ENCODE measurements at regions not wholly inside any gene's neighbourhood (a gene's known extent, or its start where the extent isn't known, plus 50 kb on each side); places are given as distances from the start of the nearest gene placed in this dataset.

- in situ Hi-C loops (cut with MboI; ENCODE audit: low pct_ligation_motif_present in 1 of 4, low pct_unique_long_range_greater_than_20kb in 1 of 4, low sequenced_read_pairs in 3 of 4) (no loop called here), intact Hi-C loops (cut with DNase I; ENCODE audit: low total_unique reads) (no loop called here)
- Histone ChIP-seq H3K9me3 (no peaks in the 10 kb centered on the region), H3K27ac (no peak overlapping the region), H3K27me3 (no peaks in the 10 kb centered on the region), H3K4me3 (no peak overlapping the region), H3K4me1 (no peaks in the 10 kb centered on the region), H3K36me3 (no peaks in the 10 kb centered on the region)
- TF ChIP-seq CTCF (IDR thresholded peaks at IDR 0.05) = no peak
- no peak for TF ChIP-seq EP300 (IDR thresholded peaks at IDR 0.05; ENCODE audit: low read depth)
- TF ChIP-seq POLR2A (IDR thresholded peaks at IDR 0.05) = no peak
- TF ChIP-seq POLR2AphosphoS5 (IDR thresholded peaks at IDR 0.05) = no peak
- no peak for DNase-seq
- WGBS, 2 donors (ENCODE audit: low coverage in 1 of 2) = 10 to 50% methylated on average over 2 to 7 of the region's 7 CpGs
These were observed 205.2 kb upstream of the ADARB2 start for GRCh38 chr10:1942478-1942877.

GRCh38 chr10:1939016-1939415 lies 201.7 kb upstream of the ADARB2 start:
- in situ Hi-C loops (cut with MboI; ENCODE audit: low pct_ligation_motif_present in 1 of 4, low pct_unique_long_range_greater_than_20kb in 1 of 4, low sequenced_read_pairs in 3 of 4) (no loop called here), intact Hi-C loops (cut with DNase I; ENCODE audit: low total_unique reads) (no loop called here)
- Histone ChIP-seq H3K36me3 (no peaks in the 10 kb centered on the region), H3K4me1 (no peaks in the 10 kb centered on the region), H3K9me3 (no peaks in the 10 kb centered on the region), H3K27ac (no peak overlapping the region), H3K27me3 (no peaks in the 10 kb centered on the region), H3K4me3 (no peak overlapping the region)
- 63 to 67% methylated on average over 11 to 17 of the region's 17 CpGs for WGBS, 2 donors (ENCODE audit: low coverage in 1 of 2)
- no peak for DNase-seq
- TF ChIP-seq CTCF (IDR thresholded peaks at IDR 0.05) (no peak), POLR2A (IDR thresholded peaks at IDR 0.05) (no peak), EP300 (IDR thresholded peaks at IDR 0.05; ENCODE audit: low read depth) (no peak), POLR2AphosphoS5 (IDR thresholded peaks at IDR 0.05) (no peak)

- WGBS, 2 donors (ENCODE audit: low coverage in 1 of 2) = 55 to 56% methylated on average over 7 of the region's 7 CpGs
- no peaks in the 10 kb centered on the region for H3K27me3 ChIP-seq
- H3K27ac ChIP-seq = no peak overlapping the region
- no peak overlapping the region for H3K4me3 ChIP-seq
- intact Hi-C loops (cut with DNase I; ENCODE audit: low total_unique reads) (no loop called here), in situ Hi-C loops (cut with MboI; ENCODE audit: low pct_ligation_motif_present in 1 of 4, low pct_unique_long_range_greater_than_20kb in 1 of 4, low sequenced_read_pairs in 3 of 4) (no loop called here)
- no peaks in the 10 kb centered on the region for H3K36me3 ChIP-seq
- no peak for DNase-seq
- no peaks in the 10 kb centered on the region for H3K4me1 ChIP-seq
- H3K9me3 ChIP-seq = no peaks in the 10 kb centered on the region
- TF ChIP-seq EP300 (IDR thresholded peaks at IDR 0.05; ENCODE audit: low read depth) (no peak), CTCF (IDR thresholded peaks at IDR 0.05) (no peak), POLR2AphosphoS5 (IDR thresholded peaks at IDR 0.05) (no peak), POLR2A (IDR thresholded peaks at IDR 0.05) (no peak)
These were observed 201.0 kb upstream of the ADARB2 start for GRCh38 chr10:1938317-1938716.

GRCh38 chr10:1935912-1936311 lies 198.6 kb upstream of the ADARB2 start:
- H3K27ac ChIP-seq = no peak overlapping the region
- in situ Hi-C loops (cut with MboI; ENCODE audit: low pct_ligation_motif_present in 1 of 4, low pct_unique_long_range_greater_than_20kb in 1 of 4, low sequenced_read_pairs in 3 of 4) = no loop called here
- TF ChIP-seq CTCF (IDR thresholded peaks at IDR 0.05) = no peak
- TF ChIP-seq EP300 (IDR thresholded peaks at IDR 0.05; ENCODE audit: low read depth) = no peak
- TF ChIP-seq POLR2AphosphoS5 (IDR thresholded peaks at IDR 0.05) = no peak
- TF ChIP-seq POLR2A (IDR thresholded peaks at IDR 0.05) = no peak
- H3K9me3 ChIP-seq = no peaks in the 10 kb centered on the region
- no peaks in the 10 kb centered on the region for H3K27me3 ChIP-seq
- H3K4me1 ChIP-seq = no peaks in the 10 kb centered on the region
- 63% methylated on average over 4 of the region's 4 CpGs; no CpG with 5 or more reads in 1 of the 2 donors for WGBS, 2 donors (ENCODE audit: low coverage in 1 of 2)
- no peak for DNase-seq
- H3K36me3 ChIP-seq = no peaks in the 10 kb centered on the region
- no peak overlapping the region for H3K4me3 ChIP-seq
- intact Hi-C loops (cut with DNase I; ENCODE audit: low total_unique reads) = no loop called here
